Adipocyte (in vitro differentiated cells): ENCODE measurements at regions not wholly inside any gene's neighbourhood (a gene's known extent, or its start where the extent isn't known, plus 50 kb on each side); places are given as distances from the start of the nearest gene placed in this dataset.

ENCODE experiments used
- DNase-seq: peaks from one replicate; pipeline ENCODE4 v3.0.0-alpha.2; 2015; ENCODE audit warnings: low read depth
- H3K27me3 ChIP-seq: replicated peaks from 2 replicates; pipeline ENCODE4 v1.7.0; 2013; ENCODE audit warnings: mild to moderate bottlenecking, low read length, moderate library complexity; ENCODE audit not compliant: control insufficient read depth, insufficient read depth
- H3K36me3 ChIP-seq: 2 replicates; pipeline ENCODE4 v1.7.0; 2013; ENCODE audit warnings: low read length, mild to moderate bottlenecking, moderate library complexity; ENCODE audit not compliant: control insufficient read depth, insufficient read depth, severe bottlenecking
- H3K4me1 ChIP-seq: 2 replicates; pipeline ENCODE4 v1.7.0; 2013; ENCODE audit warnings: mild to moderate bottlenecking, low read length, moderate library complexity; ENCODE audit not compliant: control insufficient read depth, insufficient read depth
- H3K4me3 ChIP-seq: 2 replicates; pipeline ENCODE4 v1.7.0; 2013; ENCODE audit warnings: mild to moderate bottlenecking, low read length, moderate library complexity
- H3K9ac ChIP-seq: 2 replicates; pipeline ENCODE4 v1.7.0; 2013; ENCODE audit warnings: mild to moderate bottlenecking, low read length, moderate library complexity
- H3K9me3 ChIP-seq: 2 replicates; pipeline ENCODE4 v1.7.0; 2013; ENCODE audit warnings: mild to moderate bottlenecking, low read length, moderate library complexity; ENCODE audit not compliant: control insufficient read depth

DNA sequence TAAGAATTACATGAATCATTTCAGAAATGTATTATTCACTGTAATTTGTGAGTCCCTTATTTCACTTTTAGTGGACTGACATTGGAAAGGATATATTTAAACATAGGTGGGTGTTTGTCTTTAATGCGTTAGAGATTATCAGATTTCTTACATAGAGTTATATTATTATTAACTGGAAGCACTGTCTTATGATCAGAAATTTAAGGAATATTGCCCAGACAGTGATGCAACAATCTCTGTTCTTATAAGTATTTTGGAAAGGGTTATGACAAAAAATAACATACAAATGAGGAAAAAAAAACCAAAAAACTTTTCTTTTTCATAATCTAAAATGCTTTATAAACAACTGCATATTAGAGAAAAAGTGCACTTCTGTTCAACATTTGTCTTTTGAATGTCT is 836.6 kb downstream of the SLC6A15 start:
- H3K4me3 ChIP-seq = no peak overlapping the region
- H3K9me3 ChIP-seq = no peaks in the 10 kb centered on the region
- H3K36me3 ChIP-seq = no peaks in the 10 kb centered on the region
- peak; percentile 30 for DNase-seq
- H3K4me1 ChIP-seq = peaks cover 27% of the 10 kb centered on the region
- H3K9ac ChIP-seq = no peak overlapping the region
- H3K27me3 ChIP-seq = no peaks in the 10 kb centered on the region

DNA sequence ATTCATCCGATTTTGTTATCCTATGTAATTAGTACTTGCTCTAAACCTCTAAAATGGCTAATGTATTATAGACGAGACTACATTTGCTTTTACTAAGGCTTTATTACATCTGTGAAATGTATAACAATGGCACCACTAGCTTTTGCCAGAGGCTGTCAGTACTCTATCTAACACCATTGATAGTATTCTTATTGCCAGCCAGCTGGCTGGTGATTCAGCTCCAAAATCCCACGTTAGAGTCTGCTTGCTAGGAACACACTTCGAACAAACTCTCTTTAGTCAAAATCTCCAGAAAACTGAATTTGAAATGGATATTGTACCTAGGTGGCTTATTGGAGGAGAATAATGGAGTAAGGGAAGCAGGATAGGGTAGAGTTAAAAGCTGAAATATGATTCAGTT is 839.2 kb downstream of the SLC6A15 start:
- H3K4me3 ChIP-seq = no peak overlapping the region
- H3K36me3 ChIP-seq = no peaks in the 10 kb centered on the region
- peaks cover 42% of the 10 kb centered on the region for H3K4me1 ChIP-seq
- no peak overlapping the region for H3K9ac ChIP-seq
- H3K27me3 ChIP-seq = no peaks in the 10 kb centered on the region
- H3K9me3 ChIP-seq = no peaks in the 10 kb centered on the region
- no peak for DNase-seq

DNA sequence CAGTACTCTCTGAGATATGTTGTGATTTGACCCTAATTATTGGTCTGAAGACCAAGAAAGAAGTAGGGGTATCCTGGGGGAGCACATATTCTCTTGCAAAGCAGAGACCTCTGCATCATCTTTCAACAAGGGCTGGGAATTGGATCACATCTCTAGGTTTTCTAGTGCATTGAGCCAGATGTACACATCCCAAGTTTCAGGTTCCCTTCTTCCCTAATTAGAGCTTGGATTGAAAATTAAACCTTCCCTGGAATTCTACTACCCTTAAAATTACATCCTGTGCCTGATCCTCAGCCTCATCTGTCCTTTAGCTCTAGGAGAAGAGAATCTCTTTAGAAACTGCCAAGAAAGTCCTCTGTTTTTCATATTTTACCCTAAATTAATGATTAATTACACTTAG is 839.6 kb downstream of the SLC6A15 start:
- DNase-seq = no peak
- H3K4me1 ChIP-seq = peaks cover 42% of the 10 kb centered on the region
- no peaks in the 10 kb centered on the region for H3K9me3 ChIP-seq
- H3K9ac ChIP-seq = no peak overlapping the region
- H3K27me3 ChIP-seq = no peaks in the 10 kb centered on the region
- no peak overlapping the region for H3K4me3 ChIP-seq
- H3K36me3 ChIP-seq = no peaks in the 10 kb centered on the region

DNA sequence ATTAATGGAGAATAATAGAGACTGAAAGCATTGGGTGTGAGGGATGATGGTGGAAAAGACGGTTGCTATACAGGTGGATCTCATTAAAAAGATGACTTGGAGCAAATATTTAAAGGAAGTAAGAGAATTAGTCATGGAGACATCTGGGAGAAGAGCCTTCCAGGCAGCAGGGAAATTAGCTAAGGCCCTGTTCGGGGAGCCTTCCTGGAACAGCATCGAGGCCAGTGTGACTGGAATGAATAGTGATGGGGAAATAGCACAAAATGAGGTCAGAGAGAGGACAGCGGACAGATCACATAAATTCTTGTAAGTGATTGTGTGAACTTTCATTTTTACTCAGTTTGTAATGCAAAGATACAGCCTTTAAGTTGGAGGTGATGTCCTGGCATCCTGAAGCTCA is 842.3 kb downstream of the SLC6A15 start:
- H3K4me3 ChIP-seq = no peak overlapping the region
- no peaks in the 10 kb centered on the region for H3K36me3 ChIP-seq
- peak; percentile 86 for DNase-seq
- no peaks in the 10 kb centered on the region for H3K9me3 ChIP-seq
- no peak overlapping the region for H3K9ac ChIP-seq
- no peaks in the 10 kb centered on the region for H3K27me3 ChIP-seq
- peaks cover 20% of the 10 kb centered on the region for H3K4me1 ChIP-seq

DNA sequence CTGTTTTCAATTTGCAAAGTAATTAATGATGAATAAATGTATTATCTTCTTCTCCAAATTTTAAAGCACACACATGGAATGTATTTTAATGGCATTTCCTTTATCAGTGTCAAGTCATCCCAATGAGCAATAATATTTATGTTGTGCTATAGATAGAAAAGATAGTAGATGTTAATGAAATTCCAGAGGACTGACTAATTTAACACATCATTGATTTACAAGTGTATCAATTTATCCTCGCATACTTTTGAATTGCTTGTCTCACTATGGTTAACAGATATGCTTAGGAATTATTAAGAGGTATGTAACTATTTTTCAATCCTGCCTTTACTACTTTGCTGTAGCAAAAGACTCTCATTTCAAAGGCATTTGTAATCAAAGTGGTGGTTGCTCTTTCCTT is 842.9 kb downstream of the SLC6A15 start:
- no peak overlapping the region for H3K9ac ChIP-seq
- peaks cover 20% of the 10 kb centered on the region for H3K4me1 ChIP-seq
- H3K9me3 ChIP-seq = no peaks in the 10 kb centered on the region
- DNase-seq = no peak
- H3K36me3 ChIP-seq = no peaks in the 10 kb centered on the region
- H3K4me3 ChIP-seq = no peak overlapping the region
- no peaks in the 10 kb centered on the region for H3K27me3 ChIP-seq

DNA sequence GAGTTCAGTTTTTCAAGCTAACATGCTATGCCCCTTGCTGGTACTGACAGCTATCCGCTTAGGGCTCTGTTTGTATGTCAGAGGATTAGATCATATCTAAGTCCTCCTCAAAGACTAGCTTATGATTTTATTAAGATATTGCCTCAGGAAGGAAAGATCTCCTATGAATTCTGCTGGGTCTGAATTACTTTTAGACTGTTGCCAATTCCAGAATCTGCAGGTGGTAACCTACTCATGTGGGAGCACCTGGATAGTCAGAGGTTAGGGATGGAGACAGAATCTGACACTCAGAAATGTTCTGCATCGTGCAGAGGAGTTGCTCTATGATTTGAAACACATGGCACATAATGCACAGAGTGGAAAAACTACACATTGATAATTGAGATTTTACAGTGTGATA is 843.4 kb downstream of the SLC6A15 start:
- Histone ChIP-seq H3K36me3 (no peaks in the 10 kb centered on the region), H3K4me1 (peaks cover 20% of the 10 kb centered on the region), H3K9ac (no peak overlapping the region), H3K27me3 (no peaks in the 10 kb centered on the region), H3K4me3 (no peak overlapping the region), H3K9me3 (no peaks in the 10 kb centered on the region)
- peak; percentile 23 for DNase-seq

DNA sequence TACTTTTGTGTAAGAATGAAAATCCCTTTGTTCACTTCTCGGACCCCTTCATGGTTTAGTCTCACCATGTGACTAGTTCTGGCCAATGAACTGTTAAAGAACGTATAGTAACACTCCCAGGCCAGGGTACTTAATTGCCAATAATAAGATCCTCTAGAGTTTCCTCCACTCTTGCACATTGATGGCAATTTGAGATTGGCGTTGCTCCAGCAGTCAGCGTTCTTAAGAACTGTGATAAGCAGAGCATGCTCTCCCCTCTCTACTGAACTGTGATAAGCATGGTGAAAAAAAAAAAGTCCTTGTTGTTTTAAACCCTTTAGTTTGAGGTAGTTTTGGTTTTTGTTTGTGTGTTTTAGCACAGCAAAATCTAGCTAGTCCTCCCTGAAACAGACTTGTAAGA is 854.5 kb downstream of the SLC6A15 start:
- no peak overlapping the region for H3K4me3 ChIP-seq
- H3K36me3 ChIP-seq = no peaks in the 10 kb centered on the region
- no peaks in the 10 kb centered on the region for H3K4me1 ChIP-seq
- DNase-seq = no peak
- no peak overlapping the region for H3K9ac ChIP-seq
- no peaks in the 10 kb centered on the region for H3K27me3 ChIP-seq
- no peaks in the 10 kb centered on the region for H3K9me3 ChIP-seq

DNA sequence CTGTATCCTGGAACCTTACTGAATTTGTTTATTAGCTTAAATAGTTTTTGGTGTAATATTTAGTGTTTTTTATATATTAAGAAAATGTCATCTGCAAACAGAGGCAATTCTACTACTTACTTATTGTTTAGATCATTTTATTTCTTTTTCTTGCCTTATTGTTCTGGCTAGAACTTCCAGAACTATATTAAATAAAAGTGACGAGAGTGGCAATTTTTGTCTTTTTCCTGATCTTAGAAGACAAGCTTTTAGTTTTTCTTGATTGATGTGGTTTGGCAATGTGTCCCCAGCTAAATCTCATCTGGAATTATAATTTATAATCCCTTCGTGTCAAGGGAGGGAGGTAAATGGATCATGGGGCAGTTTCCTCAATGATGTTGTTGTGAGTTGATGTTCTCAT is 857.8 kb downstream of the SLC6A15 start:
- DNase-seq = no peak
- no peaks in the 10 kb centered on the region for H3K9me3 ChIP-seq
- H3K9ac ChIP-seq = no peak overlapping the region
- no peaks in the 10 kb centered on the region for H3K36me3 ChIP-seq
- no peak overlapping the region for H3K4me3 ChIP-seq
- H3K27me3 ChIP-seq = no peaks in the 10 kb centered on the region
- H3K4me1 ChIP-seq = no peaks in the 10 kb centered on the region

DNA sequence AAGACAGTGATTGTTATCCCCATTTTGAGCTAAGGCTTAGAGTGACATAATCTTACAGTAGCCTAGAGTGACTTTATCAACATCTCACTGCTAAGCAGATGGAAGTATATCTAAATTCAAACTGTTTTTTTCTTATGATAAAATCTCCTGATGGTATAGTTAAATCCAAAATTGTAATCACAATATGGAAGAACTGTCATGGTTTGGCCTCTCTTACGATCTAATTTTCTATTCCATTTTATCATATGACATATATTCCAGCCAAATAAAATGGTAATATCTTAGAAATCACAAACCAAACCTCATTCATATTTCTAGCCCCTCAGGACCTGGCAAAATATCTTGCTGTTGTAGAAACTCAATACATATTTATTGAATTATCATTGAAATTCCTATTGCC is 864.7 kb downstream of the SLC6A15 start:
- Histone ChIP-seq H3K4me3 (no peak overlapping the region), H3K9me3 (no peaks in the 10 kb centered on the region), H3K9ac (no peak overlapping the region), H3K27me3 (no peaks in the 10 kb centered on the region), H3K36me3 (no peaks in the 10 kb centered on the region), H3K4me1 (no peaks in the 10 kb centered on the region)
- no peak for DNase-seq

DNA sequence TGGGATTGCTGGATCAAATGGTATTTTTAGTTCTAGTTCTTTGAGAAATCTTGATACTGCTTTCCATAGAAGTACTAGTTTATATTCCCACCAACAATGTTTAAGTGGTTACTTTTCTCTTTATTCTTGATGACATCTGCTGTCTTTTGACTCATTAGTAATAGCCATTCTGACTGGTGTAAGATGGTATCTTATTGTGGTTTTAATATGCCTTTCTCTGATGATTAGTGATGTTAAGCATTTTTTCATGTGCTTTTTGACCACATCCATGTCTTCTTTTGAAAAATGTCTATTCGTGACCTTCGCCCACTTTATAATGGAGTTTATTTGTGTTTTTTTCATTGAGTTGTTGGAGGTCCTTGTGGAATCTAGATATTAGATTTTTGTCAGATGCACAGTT is 865.7 kb downstream of the SLC6A15 start:
- no peak for DNase-seq
- Histone ChIP-seq H3K36me3 (no peaks in the 10 kb centered on the region), H3K9ac (no peak overlapping the region), H3K4me3 (no peak overlapping the region), H3K27me3 (no peaks in the 10 kb centered on the region), H3K4me1 (no peaks in the 10 kb centered on the region), H3K9me3 (no peaks in the 10 kb centered on the region)

DNA sequence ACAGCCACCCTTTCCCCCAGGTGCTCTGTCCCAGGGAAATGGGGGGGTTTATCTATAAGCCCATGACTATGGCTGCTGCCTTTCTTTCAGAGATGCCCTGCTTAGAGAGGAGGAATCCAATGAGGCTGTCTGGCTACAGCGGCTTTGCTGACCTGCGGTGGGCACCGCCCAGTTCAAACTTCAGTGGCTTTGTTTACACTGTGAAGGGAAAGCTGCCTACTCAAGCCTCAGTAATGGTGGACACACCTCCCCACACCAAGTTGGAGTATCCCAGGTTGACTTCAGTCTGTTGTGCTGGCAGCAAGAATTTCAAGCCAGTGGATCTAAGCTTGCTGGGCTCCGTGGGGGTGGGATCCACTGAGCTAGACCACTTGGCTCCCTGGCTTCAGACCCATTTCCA is 869.2 kb downstream of the SLC6A15 start:
- Histone ChIP-seq H3K36me3 (no peaks in the 10 kb centered on the region), H3K9me3 (no peaks in the 10 kb centered on the region), H3K4me1 (no peaks in the 10 kb centered on the region), H3K4me3 (no peak overlapping the region), H3K27me3 (no peaks in the 10 kb centered on the region), H3K9ac (no peak overlapping the region)
- no peak for DNase-seq

DNA sequence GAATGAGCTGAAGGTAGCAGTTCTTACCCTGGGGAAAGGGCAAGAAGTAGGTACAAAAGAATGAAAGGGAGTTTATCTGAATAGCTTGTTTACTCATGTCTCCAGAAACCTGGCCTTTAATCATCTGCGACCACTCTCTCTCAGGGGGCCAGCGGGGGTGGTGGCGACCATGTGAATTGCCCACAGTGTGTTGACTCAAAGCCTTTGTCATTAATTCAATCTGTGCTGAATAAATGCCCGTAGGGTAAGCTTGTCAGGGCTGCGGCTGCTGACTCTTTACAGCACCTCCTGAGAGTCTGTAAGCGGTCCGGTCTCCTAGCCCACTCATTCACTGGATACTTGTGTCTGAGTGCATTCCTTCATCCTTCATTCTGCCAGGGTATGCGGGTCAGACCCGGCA is 874.4 kb downstream of the SLC6A15 start:
- DNase-seq = no peak
- H3K4me1 ChIP-seq = no peaks in the 10 kb centered on the region
- no peaks in the 10 kb centered on the region for H3K36me3 ChIP-seq
- no peaks in the 10 kb centered on the region for H3K9me3 ChIP-seq
- H3K27me3 ChIP-seq = no peaks in the 10 kb centered on the region
- H3K9ac ChIP-seq = no peak overlapping the region
- H3K4me3 ChIP-seq = no peak overlapping the region
